Ascending aorta (tissue), 2 donors: ENCODE measurements at regions not wholly inside any gene's neighbourhood (a gene's known extent, or its start where the extent isn't known, plus 50 kb on each side); places are given as distances from the start of the nearest gene placed in this dataset.

Experiments
- DNase-seq, 2 donors: peaks; one replicate each; pipeline ENCODE4 v3.0.0-alpha.2; 2019; ENCODE audit warnings: low spot score in 2 of 2
- H3K27ac ChIP-seq, 2 donors: fragments of 200-600 bp; sonication (generic); one replicate each; pipeline ENCODE4 v1.5.1; 2016 to 2017; ENCODE audit warnings: mild to moderate bottlenecking in 1 of 2
- H3K27me3 ChIP-seq: fragments of 200-600 bp; sonication (generic); one replicate; pipeline ENCODE4 v1.5.1; 2017
- H3K36me3 ChIP-seq, 2 donors: fragments of 200-600 bp; sonication (generic); one replicate each; pipeline ENCODE4 v1.5.1; 2016
- H3K4me1 ChIP-seq, 2 donors: fragments of 200-600 bp; sonication (generic); one replicate each; pipeline ENCODE4 v1.5.1; 2016 to 2017; ENCODE audit warnings: mild to moderate bottlenecking in 1 of 2
- H3K4me3 ChIP-seq, 2 donors: fragments of 200-600 bp; sonication (generic); one replicate each; pipeline ENCODE4 v1.5.1; 2016 to 2017; ENCODE audit warnings: mild to moderate bottlenecking in 1 of 2
- H3K9me3 ChIP-seq, 2 donors: fragments of 200-600 bp; sonication (generic); one replicate each; pipeline ENCODE4 v1.5.1; 2016
- intact Hi-C: fragments of 100-400 bp; cut with DNase I; formaldehyde crosslinking; loops from one replicate; pipeline ENCODE4 v1.15.1; 2023
- TF ChIP-seq, protein P1 (sequence below), 3 experiments: fragments of 200-600 bp in 2 of 3; fragments of 450-650 bp in 1 of 3; sonication (generic) in 2 of 3; IDR thresholded peaks; one replicate each; pipeline ENCODE4 v1.5.1; 2016 to 2019; ENCODE audit warnings: antibody characterized with exemption in 3 of 3, mild to moderate bottlenecking in 1 of 3, moderate library complexity in 1 of 3

- TF ChIP-seq, protein P1, sequence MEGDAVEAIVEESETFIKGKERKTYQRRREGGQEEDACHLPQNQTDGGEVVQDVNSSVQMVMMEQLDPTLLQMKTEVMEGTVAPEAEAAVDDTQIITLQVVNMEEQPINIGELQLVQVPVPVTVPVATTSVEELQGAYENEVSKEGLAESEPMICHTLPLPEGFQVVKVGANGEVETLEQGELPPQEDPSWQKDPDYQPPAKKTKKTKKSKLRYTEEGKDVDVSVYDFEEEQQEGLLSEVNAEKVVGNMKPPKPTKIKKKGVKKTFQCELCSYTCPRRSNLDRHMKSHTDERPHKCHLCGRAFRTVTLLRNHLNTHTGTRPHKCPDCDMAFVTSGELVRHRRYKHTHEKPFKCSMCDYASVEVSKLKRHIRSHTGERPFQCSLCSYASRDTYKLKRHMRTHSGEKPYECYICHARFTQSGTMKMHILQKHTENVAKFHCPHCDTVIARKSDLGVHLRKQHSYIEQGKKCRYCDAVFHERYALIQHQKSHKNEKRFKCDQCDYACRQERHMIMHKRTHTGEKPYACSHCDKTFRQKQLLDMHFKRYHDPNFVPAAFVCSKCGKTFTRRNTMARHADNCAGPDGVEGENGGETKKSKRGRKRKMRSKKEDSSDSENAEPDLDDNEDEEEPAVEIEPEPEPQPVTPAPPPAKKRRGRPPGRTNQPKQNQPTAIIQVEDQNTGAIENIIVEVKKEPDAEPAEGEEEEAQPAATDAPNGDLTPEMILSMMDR (IDR thresholded peaks at IDR 0.05), result no peak
- no peaks in the 10 kb centered on the region for H3K27me3 ChIP-seq
- no peak for DNase-seq
- no peak overlapping the region for H3K27ac ChIP-seq
- no peaks in the 10 kb centered on the region for H3K9me3 ChIP-seq
- no peak overlapping the region for H3K4me3 ChIP-seq
- no peaks in the 10 kb centered on the region for H3K4me1 ChIP-seq
- H3K36me3 ChIP-seq, result no peaks in the 10 kb centered on the region
- intact Hi-C loops, result no loop called here
Measured at GRCh38 chr6:112464901-112465665, 118.0 kb downstream of the RFPL4B start.

GRCh38 chr6:112466373-112467151 is 119.4 kb downstream of the RFPL4B start:
- TF ChIP-seq, protein P1 (IDR thresholded peaks at IDR 0.05), result no peak
- intact Hi-C loops, result no loop called here
- H3K27me3 ChIP-seq, result no peaks in the 10 kb centered on the region

DNA sequence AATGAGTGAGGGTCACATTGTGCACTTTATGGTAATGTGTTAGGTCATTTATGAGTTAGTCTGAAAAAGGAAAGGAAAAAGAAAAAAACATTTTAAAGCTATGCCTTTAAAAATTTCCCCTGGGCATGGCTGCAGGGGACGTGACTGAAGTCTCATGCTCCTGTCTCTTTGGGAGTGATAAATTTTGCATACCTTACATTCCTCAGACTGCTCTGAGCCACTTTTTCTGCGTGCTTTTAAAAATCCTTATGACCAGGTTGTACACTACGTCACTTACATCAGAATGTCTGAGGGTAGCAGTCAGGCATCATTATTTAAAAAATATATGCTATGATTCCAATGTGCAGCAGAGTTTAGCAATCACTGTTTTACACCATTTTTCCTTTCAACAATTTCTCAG is 121.2 kb downstream of the RFPL4B start:
- Histone ChIP-seq H3K4me3 (no peak overlapping the region), H3K36me3 (no peaks in the 10 kb centered on the region)

More at GRCh38 chr6:112466373-112467151, 119.4 kb downstream of the RFPL4B start:
- H3K4me3 ChIP-seq, result no peak overlapping the region
- no peak overlapping the region for H3K27ac ChIP-seq
- H3K4me1 ChIP-seq, result no peaks in the 10 kb centered on the region
- no peaks in the 10 kb centered on the region for H3K9me3 ChIP-seq
- no peaks in the 10 kb centered on the region for H3K36me3 ChIP-seq
- DNase-seq, result no peak

DNA sequence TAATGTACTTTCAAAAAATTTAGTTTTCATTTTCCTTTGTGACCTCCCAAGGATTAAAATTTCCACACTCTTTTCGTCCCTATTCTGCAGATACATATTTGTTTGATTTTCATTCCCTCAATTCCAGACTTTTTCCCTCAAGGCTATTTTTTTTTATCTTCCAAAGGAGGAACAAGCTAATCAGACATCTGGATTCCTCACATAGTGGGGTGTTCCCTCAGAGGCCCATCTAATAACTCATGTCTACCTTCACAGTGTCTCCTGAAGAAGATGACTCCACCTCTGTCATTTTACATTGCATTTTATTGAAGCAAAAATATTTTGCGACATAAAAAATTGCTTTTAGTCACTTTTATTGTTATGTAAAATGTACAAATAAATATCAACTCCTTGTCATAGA is 122.2 kb downstream of the RFPL4B start:
- no peak for DNase-seq
- Histone ChIP-seq H3K4me1 (no peaks in the 10 kb centered on the region), H3K4me3 (no peak overlapping the region), H3K36me3 (no peaks in the 10 kb centered on the region), H3K27ac (no peak overlapping the region), H3K27me3 (no peaks in the 10 kb centered on the region), H3K9me3 (no peaks in the 10 kb centered on the region)
- intact Hi-C loops, result no loop called here
- TF ChIP-seq, protein P1 (IDR thresholded peaks at IDR 0.05), result no peak

More for the DNA sequence above, 121.2 kb downstream of the RFPL4B start:
- no peak for DNase-seq
- no peak overlapping the region for H3K27ac ChIP-seq
- intact Hi-C loops, result no loop called here
- H3K27me3 ChIP-seq, result no peaks in the 10 kb centered on the region
- TF ChIP-seq, protein P1 (IDR thresholded peaks at IDR 0.05), result no peak
- H3K9me3 ChIP-seq, result no peaks in the 10 kb centered on the region
- H3K4me1 ChIP-seq, result no peaks in the 10 kb centered on the region

DNA sequence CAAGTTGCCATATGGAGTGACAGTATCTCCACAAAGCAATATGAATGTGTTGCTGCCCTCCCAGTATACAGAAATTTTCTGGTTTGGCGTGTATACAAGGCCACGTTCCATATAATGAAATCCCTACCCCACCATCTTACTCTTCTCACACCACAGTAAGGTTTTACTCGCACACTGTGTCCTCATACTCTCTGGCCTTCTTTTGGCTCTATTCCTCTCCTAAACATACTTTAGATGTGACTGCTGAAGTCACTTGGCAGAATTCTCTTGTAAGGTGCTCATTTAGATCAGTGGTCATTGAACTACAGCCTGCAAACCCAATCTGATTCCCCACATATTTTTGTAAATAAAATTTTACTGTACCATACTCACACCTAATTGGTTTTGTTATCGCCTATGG is 123.2 kb downstream of the RFPL4B start:
- Histone ChIP-seq H3K36me3 (no peaks in the 10 kb centered on the region), H3K9me3 (no peaks in the 10 kb centered on the region), H3K27ac (no peak overlapping the region), H3K4me3 (no peak overlapping the region), H3K4me1 (no peaks in the 10 kb centered on the region), H3K27me3 (no peaks in the 10 kb centered on the region)
- intact Hi-C loops, result no loop called here
- TF ChIP-seq, protein P1 (IDR thresholded peaks at IDR 0.05), result no peak
- DNase-seq, result no peak
